GM12892 (cell line): ENCODE measurements at regions not wholly inside any gene's neighbourhood (a gene's known extent, or its start where the extent isn't known, plus 50 kb on each side); places are given as distances from the start of the nearest gene placed in this dataset.

Source experiments
- POLR2A ChIP-seq: IDR thresholded peaks from 2 replicates; pipeline ENCODE4 v1.6.1; 2011; ENCODE audit warnings: low read depth, low read length, control low read depth
- POLR2AphosphoS5 ChIP-seq: IDR thresholded peaks from 2 replicates; pipeline ENCODE4 v1.6.1; 2011; ENCODE audit warnings: low read depth, low read length, control low read depth

DNA sequence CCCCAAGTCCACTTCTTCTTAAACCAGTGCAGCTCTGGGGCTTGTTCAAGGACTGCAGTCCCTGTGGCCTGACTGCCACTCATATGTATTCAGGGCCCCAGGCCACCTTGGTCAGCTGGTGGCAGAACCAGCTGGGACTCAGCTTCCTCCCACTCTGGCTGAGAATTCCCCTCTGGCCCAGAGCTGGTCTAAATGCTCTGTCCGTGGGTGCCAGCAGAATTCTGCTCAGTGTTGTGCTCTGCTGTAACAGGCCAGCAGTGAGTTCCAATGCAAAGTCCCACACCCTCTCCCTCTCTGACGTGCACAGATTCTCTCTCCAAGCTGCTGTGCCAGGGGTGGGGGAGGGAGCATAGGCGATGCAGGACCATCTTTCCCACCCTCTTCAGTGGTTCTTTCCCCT is 210.4 kb upstream of the RGS6 start:
- no peak for TF ChIP-seq POLR2A
- TF ChIP-seq POLR2AphosphoS5, result no peak
